Stimulated activated CD4-positive, alpha-beta T cell treated with anti-CD3 and anti-CD28 coated beads, Interleukin-12 subunit alpha, Interleukin-12 subunit beta, amount 100 ng/mL, for 48 hours (primary cell): ENCODE measurements at regions not wholly inside any gene's neighbourhood (a gene's known extent, or its start where the extent isn't known, plus 50 kb on each side); places are given as distances from the start of the nearest gene placed in this dataset.

Source experiments
- DNase-seq, 3 donors: peaks; one replicate each; pipeline ENCODE4 v3.0.0-alpha.2; 2020; ENCODE audit warnings: low read depth in 2 of 3, low spot score in 1 of 3

DNA sequence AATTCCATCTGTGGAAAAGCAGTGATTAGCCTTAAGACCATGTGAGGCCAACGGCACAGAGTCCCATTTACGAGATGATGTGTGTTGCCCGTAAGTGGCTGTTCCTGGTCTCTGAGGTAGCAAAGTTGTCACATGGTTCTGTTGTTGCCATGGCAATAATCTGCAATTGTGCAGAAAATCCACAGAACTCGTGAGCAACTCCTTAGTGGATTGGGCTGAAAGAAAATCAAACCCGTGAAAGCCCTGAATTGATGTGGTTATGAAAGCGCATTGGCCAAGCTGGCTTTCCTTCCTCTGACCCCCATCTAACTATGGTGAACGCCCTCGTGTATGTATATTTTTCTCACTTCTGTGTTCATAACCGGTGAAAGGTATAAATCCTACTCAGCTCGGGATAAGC lies 614.7 kb downstream of the EBF1 start:
- DNase-seq = no peak

DNA sequence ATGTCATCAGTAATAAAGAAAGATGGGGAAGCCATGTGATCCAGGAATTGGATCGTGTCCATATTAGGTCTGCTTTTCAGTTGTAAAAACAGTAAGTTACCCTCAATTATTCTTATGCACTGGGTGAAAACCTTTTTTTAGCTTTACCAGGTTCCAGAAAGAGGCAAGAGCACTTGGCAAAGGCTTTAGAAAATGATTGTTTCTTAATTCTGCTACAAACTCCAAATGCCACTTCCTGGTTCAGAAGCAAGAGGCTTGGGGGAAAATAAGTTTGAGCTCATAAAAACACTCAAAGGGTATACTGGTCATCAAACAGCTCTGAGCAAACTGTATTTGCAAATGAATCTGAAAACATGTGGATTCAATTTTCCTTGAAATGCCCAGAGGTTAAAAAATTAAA lies 615.6 kb downstream of the EBF1 start:
- DNase-seq = no peak

DNA sequence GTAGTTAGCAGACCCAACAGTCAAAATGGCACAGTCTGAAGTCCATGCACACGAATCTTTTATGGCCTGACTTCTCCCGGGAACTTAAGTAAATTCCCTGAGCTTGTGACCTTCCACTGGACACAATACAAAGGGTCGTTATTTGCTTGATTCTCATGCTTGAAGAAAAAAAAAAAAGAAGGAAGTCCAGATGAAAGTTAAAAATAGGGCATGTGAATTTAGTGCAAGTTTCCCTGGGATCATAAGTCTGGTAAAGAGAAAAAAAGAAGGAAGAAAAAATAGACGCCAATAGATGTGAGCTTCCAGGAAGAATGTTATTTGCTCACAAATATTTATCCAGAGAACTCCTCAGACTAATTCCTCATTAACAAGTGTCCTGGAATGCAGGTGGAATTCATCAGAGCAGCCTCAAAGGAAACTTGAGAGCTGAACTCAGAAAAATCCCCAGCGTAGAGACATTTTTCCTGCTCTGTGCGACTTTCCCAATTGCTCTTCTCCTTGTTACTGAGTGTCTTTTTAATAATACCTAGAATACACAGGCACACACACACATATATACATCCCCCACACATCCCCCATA lies 616.3 kb downstream of the EBF1 start:
- DNase-seq = no peak

DNA sequence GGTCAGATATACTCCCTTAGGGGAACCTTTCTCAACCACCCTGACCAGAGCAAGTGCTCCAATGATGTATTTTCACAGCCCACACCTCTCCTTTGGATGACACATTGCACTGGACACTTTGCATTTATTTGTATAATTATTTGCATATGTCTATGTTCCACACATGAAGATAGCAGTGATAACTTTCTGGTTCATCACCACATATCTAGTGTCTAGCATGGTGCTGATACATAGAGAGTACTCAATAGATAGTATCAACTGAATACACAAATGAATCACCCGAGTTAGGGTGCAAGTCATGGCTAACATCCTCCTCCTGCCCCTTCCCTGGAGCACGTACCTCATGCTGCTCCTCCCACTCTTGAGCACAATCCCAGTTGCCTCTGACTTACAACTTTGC lies 617.6 kb downstream of the EBF1 start:
- no peak for DNase-seq

DNA sequence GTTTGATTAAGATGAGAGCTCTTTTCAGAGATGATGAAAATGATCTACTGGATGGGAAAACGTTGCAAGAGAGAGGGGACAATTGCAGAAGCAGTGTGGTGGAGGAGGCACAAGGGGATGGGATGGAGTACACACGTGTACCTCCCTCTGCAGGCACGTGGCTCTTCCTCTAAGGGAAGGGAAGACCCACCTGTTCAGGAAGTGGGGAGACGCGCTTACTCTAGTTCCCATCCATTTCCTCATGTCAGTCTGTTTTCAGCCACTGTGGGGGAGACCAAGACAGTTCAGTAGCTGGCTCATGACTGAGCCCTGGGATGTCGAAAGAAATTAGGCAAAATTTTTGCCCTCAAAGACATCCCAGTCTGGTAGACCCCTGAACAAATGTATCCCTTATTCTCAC lies 619.2 kb upstream of the CLINT1 start:
- DNase-seq = no peak

DNA sequence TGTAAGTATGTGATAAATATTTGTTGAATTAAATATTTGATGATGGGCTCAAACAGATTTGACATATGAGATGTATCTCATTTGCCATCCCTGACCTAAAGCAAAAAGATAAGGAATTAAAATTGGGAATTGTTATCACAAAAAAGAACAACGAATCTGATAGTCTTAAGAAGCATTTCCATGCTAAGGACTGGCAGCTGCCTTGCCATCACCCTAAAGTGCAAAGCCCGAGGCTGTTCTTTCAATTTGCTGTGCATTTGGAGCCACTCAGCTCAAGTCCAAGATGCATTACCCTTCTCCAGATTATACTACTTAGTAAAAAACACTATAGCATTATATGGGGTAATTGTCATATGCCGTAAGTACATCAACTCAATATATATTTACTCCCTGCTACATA lies 618.3 kb upstream of the CLINT1 start:
- no peak for DNase-seq

DNA sequence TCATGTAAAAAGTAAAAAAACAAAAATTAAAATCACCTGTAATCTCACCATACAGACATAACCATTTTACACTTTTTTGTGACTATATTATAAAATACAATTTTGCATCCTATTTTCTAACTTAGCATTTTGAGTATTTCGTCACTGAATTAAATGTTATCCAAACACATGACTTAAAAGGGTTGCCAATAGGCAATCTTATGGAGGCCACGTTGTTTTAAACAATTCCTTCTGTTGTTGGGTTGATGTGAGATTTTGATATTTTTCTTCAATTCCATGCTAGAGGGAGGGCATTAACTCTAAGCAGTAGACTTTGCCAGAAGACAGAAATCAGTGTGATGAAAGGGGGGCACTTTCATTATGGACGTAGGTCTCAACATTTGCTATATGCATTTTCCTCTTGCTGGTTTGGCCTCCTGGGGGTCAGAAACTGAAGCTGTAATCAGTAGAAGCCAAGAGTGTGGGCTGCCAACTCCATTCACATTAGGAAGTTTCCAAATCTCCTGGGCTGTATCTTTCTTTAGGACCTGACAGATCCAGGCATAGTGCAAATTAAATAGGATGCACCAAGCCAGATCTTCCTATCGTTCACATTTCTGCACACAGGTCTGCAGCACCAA lies 614.2 kb upstream of the CLINT1 start:
- no peak for DNase-seq

DNA sequence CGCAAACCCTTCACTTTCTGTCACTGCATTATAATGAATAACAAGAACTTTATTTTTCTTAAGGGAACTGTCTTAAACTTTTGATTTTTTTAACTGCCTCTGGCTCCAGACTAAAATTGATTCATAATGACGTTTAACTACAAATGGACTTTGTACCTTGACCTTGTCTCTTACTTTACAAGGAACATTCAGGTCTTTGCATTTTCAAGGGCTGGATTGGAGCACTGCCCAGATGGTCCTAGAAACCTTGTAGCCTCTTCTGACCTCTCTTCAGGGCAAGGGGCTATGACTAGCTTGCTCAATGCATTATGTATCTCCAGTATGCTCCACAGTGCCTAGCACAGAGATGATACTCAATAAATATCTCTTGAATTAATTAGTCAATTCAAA lies 612.6 kb upstream of the CLINT1 start:
- no peak for DNase-seq

DNA sequence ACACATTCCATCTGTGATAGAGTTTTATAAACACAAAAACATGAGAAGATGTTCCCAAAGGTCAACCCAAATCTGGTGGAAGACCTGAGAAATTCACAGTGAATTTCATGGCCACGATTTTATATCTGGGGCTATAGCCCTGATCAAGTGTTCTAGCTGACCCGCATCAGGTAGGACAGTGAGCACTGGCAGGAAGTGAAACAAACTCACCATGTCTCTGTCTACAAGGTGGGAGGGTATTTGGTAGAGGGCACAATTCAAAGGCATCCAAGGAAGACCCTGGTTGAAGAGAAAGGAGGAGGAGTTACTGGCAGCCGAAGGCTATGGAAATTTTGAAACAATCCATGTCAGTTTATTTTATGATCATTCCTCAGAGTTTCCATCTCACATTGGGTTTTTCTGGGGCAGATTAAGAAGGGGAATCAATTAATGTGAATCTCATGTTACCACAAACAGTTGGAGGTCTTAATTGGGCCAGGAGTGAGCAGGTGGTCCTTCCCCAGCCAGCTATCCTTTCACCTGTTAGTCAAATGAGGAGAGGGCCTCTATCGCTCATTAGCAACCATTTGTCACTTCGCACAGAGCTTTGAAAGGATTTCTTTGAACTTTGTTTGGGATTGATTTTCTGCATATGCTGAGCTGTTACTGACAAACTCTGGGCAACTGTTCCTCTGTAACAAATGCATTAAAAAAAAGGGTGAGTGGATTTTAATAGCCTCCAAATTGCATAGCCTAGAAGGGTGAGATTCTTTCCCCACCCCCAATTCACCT lies 612.0 kb upstream of the CLINT1 start:
- no peak for DNase-seq

DNA sequence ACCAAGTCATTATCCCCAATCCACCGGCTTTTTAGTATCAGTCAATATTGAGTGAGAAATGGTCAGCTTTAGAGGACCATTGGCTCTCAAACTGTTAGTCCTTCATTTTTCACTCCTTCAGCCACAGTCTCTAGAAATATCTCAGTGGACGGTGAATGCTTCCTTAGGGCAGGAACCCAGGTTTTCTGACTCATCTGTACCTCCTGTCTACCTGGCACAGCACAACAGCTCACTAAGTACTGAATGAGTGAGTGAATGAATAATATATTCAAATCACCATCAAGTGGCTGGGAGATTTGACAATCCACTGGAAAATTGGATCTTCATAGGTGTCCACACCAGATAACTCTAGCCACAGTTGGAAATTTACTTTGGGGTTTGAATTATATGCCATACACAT lies 609.5 kb upstream of the CLINT1 start:
- DNase-seq = no peak

DNA sequence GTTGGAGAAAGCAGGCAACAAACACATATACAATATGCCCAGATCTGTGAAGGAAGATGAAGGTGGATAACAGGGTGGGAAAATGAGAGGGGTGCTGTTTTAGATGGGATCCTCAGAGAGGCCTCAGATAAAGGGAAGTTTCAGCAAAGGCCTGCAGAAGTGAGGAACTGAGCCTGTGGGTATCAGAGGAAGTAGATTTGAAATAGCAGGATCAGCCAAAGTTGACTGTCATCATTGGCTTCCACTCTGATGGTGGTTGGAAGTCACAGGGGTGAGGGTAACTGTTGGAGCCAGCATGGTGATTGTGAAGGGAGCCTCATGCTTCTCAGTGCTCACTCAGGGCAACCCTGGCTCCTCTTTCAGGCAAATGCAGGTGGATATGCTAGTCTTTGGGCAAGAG lies 607.2 kb upstream of the CLINT1 start:
- no peak for DNase-seq

DNA sequence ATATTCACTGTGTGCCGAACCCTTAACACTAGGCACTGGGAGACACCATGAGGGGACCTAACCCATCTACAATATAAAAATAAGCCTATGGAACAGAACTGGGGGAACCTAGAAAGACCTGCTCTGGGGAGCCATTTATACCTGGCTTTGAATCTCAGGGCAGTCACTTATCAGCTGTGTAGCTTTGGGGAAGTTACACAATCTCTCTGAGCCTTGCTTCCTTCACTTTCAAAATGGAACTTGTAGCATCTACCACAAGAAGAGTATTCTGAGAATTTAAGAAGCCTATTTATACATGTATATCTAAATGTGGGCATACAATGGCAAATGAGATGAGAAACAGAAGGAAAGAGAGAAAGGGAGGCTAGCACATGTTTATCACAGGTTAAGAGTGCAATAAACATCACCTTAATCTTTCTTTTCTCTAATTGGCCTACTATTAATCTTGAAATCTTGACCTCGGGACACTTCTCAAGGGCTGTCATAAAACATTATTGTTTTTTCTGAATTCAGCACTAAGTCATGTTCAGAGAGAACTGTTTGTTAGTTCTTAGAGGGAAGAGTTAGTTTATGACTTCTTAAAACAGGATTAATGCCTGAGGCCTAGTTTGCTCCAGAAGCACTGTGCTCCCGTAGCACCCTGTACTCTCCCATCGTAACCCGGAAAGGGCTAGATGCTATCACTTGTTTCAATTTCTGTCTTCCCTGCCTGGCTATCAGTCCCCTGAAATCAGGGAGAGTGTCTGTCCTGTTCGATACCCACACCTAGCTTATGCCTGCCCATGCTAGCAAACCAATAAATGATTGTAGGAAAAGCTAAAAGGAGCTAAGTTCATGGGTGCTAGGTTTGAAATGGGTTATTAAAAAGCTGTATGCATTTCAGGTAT lies 606.4 kb upstream of the CLINT1 start:
- DNase-seq = no peak

DNA sequence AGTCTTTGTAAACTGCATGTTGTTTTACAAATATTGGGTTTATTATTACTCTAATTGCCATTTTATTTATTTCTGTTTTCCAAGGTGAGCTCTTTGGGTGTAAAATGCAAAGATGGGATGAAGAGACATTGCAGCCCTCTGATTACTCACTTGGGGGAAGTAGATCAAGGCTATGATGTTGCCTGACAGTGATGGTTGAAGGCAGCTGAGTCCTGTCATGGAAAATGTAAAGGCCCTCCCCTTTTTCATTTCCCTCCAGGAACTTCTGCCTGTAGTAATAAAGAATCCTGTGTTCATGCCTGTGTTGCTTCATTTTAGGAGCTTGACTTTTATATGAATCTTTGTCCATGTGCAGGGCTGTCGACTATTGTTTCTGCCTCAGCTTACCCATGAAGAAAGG lies 605.4 kb upstream of the CLINT1 start:
- no peak for DNase-seq

DNA sequence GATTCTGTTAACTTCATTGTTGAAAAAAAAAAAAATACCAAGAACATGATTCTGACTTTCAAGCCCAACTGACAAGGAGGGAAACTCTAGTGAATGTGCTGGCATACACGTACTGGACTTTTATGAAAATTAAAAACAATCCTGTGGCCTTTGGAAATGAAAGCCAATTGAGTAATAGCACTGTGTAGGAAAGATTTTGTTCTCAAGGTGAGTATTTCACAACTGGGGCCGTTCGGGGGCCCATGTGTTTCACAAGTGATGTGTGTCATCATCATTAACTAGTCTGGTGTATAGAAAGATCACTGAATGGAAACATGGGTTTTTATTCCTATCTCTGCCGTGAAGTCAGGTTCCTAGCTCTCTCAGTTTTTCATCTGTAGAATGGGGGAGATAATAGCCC lies 605.0 kb upstream of the CLINT1 start:
- peak in 2 of 3 donors; percentile 1 to 20 for DNase-seq

DNA sequence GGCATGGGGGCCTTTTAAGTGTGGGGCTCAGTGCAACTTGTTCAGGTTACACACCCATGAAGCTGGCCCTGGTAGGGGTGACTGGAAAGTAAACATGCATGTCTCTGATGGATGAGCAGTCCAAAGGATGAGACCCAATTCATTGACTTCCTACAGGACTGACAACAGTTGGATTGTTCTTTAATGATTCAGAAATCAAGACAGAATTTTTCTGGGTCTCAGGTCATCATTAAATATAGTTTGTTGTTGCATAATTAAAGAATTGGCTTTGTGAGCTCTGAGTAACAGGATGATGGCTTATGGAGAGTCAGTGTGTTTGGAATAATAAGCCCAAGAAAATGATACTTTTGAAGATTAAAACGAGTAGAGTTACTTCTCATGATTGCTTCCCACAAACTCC lies 604.2 kb upstream of the CLINT1 start:
- DNase-seq = no peak

DNA sequence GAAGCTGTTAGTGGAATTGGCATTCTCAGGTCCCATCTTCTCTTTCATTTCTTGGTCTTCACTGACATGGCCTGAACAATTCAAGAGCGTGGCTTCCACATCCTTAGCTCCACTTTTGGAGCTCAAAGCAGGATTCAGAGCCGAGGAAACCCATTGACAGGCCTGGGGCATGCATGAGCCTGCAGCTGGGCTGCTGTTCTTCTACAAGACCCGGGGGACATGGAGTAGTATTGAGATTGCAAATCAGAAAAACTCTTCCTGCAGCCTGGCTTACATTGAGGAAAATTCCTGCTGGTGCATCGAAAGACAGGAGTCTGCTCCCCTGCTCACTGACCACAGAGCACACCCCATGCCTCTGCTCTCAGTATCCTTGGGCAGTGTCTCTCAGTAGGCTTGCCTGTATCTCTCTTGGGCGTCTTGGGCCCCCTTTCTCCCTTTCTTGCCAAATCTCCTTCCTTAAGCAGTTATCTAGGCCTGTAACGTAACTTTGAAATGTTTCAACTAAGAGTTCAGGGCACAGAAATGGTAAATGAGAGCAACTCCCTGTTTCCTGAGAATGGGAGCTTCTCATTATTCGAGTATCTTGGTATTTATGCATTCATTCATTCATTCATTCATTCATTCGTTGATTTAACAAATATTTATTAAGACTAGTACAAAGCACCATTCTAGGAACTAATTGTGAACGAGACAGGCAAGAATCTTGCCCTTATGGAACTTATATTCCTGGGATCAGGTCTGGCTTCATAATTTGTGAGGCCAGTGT lies 603.6 kb upstream of the CLINT1 start:
- no peak for DNase-seq

DNA sequence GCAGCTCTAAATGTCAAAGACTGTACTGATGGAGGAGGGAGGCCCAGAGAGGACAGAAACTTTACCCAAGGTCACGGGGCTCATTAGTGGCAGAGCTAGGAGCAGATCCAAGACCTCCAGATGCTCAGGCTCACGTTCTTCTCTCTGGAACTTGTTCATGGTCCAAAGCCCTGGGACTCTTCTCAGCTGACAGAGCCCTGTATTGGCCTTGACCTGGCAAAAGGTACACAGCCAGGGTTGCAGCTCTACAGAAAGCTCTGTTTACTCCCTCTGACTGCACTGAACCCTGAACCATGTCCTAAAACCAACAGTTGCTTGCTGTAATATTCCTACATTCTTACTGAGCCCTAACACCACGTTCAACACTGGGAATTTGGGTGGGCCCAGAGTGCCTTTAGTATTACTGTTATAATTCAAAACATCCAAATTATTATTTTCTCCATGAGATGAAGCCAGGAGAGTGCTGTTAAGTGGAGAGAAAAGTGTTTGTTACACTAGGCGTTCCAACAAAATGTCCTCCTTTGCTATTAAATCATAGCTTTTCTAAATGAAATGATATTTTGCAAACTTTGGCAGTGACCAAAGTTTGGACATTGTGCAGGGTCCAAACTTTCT lies 602.4 kb upstream of the CLINT1 start:
- DNase-seq = no peak

DNA sequence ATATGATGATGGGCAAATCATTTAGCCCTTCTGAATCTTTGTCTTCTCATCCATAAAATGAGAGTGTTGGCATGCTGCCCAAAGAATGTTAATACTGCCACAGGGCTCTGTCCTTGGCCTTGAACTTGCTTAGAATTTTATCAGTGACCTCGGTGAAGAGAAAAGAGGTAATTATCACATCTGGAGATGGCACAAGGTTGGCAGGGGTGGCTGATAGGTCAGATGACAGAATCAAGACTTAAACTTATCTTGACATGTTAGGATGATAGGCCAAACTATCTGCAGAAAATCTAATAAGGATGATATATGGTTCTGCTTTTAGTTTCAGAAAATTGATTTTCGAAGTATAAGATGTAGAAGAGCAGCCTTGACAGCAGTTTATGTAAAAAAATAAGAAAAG lies 599.1 kb upstream of the CLINT1 start:
- DNase-seq = no peak

DNA sequence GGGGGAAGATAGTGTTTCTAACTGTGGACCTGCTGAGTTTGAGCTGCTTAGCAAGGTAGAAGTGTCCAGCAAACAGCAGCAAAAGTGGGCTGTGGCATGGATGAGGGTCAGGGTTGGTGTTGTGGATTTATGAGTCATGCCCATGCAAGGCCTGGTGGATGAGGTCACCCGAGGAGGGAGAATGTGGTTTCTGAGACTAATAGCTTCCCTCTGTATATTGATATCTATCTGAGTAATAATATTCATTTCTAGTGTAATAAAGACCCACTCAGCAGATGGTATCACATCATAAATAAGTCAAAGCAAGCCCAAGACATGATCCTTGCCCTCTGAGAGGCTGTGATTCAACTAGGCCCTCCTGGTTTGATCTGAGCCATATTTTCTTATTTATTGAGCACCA lies 597.8 kb upstream of the CLINT1 start:
- DNase-seq = no peak

DNA sequence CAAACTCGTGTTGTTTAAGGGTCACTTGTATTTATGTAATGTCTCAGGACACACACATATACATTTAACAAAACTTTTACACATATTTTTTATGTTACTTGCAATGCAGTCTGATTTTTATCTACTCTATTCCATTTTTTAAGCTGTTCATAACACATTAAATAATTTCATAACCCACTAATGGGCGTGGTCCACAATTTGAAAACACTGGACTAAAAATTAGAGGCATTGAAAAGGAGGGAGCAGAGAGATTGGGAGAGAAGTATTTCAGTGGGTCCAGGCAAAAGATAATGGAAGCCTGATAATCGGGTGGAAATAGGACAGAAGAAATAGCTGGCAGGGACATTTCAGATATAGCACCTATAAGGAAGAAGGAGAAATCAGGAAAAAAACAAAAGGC lies 597.3 kb upstream of the CLINT1 start:
- no peak for DNase-seq
